ENCODE measurements at regions not wholly inside any gene's neighbourhood (a gene's known extent, or its start where the extent isn't known, plus 50 kb on each side); places are given as distances from the start of the nearest gene placed in this dataset.
A peak's percentile ranks its signal among the peaks of the same experiment; 100 is the strongest.

DNA sequence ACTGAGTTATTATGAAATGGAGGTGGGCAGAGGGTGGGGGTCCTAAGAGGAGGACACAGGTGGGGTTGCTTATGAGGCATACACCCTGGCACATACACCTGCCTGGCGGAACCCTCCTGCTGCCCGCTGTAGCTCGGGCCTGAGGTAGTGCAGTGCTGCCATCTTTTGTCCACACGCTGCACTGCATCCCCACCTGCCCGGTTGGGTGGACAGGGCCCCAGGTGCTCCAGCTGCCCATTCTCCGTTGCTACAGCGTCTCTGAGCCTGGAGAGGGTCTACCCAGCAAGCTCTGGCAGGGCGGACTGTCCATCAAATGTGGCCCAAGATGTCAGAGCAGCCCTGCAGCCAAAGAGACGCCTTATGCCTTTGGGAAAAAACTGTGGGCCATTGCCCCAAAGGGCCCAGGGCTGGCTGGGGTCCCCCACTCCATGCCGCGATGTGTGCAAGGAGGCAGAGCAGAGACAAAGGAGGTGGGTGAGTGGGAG is 131.2 kb downstream of the BUD13 start:
- TF ChIP-seq, protein P1, sequence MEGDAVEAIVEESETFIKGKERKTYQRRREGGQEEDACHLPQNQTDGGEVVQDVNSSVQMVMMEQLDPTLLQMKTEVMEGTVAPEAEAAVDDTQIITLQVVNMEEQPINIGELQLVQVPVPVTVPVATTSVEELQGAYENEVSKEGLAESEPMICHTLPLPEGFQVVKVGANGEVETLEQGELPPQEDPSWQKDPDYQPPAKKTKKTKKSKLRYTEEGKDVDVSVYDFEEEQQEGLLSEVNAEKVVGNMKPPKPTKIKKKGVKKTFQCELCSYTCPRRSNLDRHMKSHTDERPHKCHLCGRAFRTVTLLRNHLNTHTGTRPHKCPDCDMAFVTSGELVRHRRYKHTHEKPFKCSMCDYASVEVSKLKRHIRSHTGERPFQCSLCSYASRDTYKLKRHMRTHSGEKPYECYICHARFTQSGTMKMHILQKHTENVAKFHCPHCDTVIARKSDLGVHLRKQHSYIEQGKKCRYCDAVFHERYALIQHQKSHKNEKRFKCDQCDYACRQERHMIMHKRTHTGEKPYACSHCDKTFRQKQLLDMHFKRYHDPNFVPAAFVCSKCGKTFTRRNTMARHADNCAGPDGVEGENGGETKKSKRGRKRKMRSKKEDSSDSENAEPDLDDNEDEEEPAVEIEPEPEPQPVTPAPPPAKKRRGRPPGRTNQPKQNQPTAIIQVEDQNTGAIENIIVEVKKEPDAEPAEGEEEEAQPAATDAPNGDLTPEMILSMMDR (IDR thresholded peaks at IDR 0.05; ENCODE audit: low read depth, low read length): peak; percentile 44
- POLR2A ChIA-PET: no interaction called here
- Histone ChIP-seq H3K4me3 (ENCODE audit: low read depth, low read length) (no peak overlapping the region), H3K27me3 (ENCODE audit: control insufficient read depth, insufficient read depth, low read length) (peaks cover 3% of the 10 kb centered on the region), H3K9me3 (ENCODE audit: control insufficient read depth, insufficient read depth, low read length) (no peaks in the 10 kb centered on the region), H3K27ac (ENCODE audit: low read depth, low read length) (no peak overlapping the region)
- CTCF ChIA-PET: no interaction called here
- no peak for DNase-seq (ENCODE audit: low read depth, low spot score)

DNA sequence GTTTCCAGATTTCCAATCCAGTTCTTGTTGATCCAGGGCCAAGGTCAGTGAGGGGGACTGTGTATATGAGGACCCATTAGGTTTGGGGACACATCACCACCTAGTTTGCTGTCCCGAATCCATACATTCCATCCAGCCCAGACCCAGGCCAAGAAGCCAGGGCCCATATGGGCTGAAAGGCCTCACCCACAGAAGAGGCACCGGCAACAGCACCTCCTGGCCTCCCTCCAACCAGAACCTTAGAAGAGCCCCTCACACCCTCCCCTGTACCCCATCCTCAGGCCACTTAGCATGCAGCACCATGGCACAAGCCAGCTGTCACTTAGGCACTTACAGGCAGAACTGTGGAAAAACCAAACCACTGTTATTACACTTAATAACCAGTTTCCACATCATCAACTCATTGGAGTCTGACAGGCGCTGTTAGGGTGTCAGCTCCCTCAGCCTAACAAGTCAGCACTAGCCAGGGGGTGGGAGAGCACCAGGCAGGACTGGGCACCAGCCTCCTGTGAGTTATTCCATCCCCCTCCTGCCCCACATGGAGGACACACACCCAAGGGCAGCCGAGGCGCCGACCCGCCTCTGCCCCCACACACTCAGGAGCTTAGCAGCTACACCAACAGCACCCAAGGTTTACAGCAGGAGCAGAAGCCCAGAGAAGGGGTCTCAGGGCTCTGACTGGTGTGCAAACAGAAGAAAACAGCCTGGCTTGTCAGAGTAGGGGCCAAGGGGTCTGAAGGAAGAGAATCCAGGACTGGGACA is 132.0 kb downstream of the BUD13 start:
- CTCF ChIA-PET: no interaction called here

DNA sequence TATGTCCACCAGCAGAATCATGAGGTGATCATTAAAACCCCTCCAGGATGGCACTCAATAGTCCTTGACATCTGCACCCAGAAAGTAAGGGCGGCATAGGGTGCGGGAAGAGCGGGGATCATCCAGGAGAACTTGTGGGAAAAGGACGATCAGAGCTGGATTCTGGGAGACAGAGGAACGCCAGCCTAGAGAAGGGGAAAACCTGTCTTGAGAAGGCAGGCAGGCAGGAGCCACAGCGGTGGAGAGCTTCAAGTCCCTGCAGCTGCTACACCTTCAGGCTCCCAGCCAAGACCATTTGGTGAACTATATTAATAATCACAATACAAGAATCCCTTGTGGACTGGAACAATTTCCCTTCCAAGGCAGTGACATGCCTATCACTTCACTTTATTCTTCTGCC is 134.3 kb downstream of the BUD13 start:
- H3K27ac ChIP-seq (ENCODE audit: low read depth, low read length): no peak overlapping the region
- TF ChIP-seq, protein P1 (IDR thresholded peaks at IDR 0.05; ENCODE audit: low read depth, low read length): no peak
- no peaks in the 10 kb centered on the region for H3K27me3 ChIP-seq (ENCODE audit: control insufficient read depth, insufficient read depth, low read length)
- H3K9me3 ChIP-seq (ENCODE audit: control insufficient read depth, insufficient read depth, low read length): no peaks in the 10 kb centered on the region
- POLR2A ChIA-PET: no interaction called here
- H3K4me3 ChIP-seq (ENCODE audit: low read depth, low read length): no peak overlapping the region
- DNase-seq (ENCODE audit: low read depth, low spot score): no peak
- CTCF ChIA-PET: no interaction called here

More for the DNA sequence above, 132.0 kb downstream of the BUD13 start:
- DNase-seq (ENCODE audit: low read depth, low spot score): no peak
- H3K27me3 ChIP-seq (ENCODE audit: control insufficient read depth, insufficient read depth, low read length): peaks cover 3% of the 10 kb centered on the region
- H3K9me3 ChIP-seq (ENCODE audit: control insufficient read depth, insufficient read depth, low read length): no peaks in the 10 kb centered on the region
- H3K4me3 ChIP-seq (ENCODE audit: low read depth, low read length): no peak overlapping the region
- POLR2A ChIA-PET: no interaction called here
- TF ChIP-seq, protein P1 (IDR thresholded peaks at IDR 0.05; ENCODE audit: low read depth, low read length): no peak
- no peak overlapping the region for H3K27ac ChIP-seq (ENCODE audit: low read depth, low read length)

DNA sequence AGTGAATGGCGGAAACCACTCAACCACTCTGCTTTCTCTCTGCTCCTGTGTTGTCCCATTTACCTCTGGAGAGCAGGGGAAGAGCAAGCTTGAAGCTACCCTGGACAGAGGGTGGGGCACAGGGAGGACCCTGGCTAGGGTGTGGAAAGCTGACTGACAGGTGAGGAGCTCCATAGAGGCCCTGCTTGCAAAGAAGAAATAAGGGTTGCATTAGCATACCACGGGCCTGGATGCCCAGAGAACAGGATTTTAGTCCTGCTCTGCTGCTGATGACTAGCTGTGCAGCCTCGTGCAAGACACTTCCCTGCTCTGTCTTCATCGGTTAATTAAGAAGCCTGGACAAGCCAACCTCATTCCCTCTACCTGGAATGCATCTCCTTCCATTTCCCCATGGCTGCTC is 135.0 kb downstream of the BUD13 start:
- CTCF ChIA-PET: no interaction called here
- H3K27ac ChIP-seq (ENCODE audit: low read depth, low read length): no peak overlapping the region
- POLR2A ChIA-PET: no interaction called here
- DNase-seq (ENCODE audit: low read depth, low spot score): no peak
- no peaks in the 10 kb centered on the region for H3K9me3 ChIP-seq (ENCODE audit: control insufficient read depth, insufficient read depth, low read length)
- no peaks in the 10 kb centered on the region for H3K27me3 ChIP-seq (ENCODE audit: control insufficient read depth, insufficient read depth, low read length)
- no peak overlapping the region for H3K4me3 ChIP-seq (ENCODE audit: low read depth, low read length)
- TF ChIP-seq, protein P1 (IDR thresholded peaks at IDR 0.05; ENCODE audit: low read depth, low read length): no peak

GRCh38 chr11:116636341-116636929 is 136.4 kb downstream of the BUD13 start:
- no peak overlapping the region for H3K4me3 ChIP-seq (ENCODE audit: low read depth, low read length)
- no peaks in the 10 kb centered on the region for H3K9me3 ChIP-seq (ENCODE audit: control insufficient read depth, insufficient read depth, low read length)
- H3K27ac ChIP-seq (ENCODE audit: low read depth, low read length): no peak overlapping the region
- TF ChIP-seq, protein P1 (IDR thresholded peaks at IDR 0.05; ENCODE audit: low read depth, low read length): no peak
- no peak for DNase-seq (ENCODE audit: low read depth, low spot score)
- POLR2A ChIA-PET: no interaction called here
- CTCF ChIA-PET: no interaction called here
- no peaks in the 10 kb centered on the region for H3K27me3 ChIP-seq (ENCODE audit: control insufficient read depth, insufficient read depth, low read length)
